GM21786 (cell line): ENCODE measurements at regions not wholly inside any gene's neighbourhood (a gene's known extent, or its start where the extent isn't known, plus 50 kb on each side); places are given as distances from the start of the nearest gene placed in this dataset.
A peak's percentile ranks its signal among the peaks of the same experiment; 100 is the strongest.

ENCODE experiments used
- ATAC-seq: cut with Tn5 transposase; IDR thresholded peaks from one replicate; pipeline ENCODE4 v1.9.1; 2021; ENCODE audit not compliant: unreplicated experiment

DNA sequence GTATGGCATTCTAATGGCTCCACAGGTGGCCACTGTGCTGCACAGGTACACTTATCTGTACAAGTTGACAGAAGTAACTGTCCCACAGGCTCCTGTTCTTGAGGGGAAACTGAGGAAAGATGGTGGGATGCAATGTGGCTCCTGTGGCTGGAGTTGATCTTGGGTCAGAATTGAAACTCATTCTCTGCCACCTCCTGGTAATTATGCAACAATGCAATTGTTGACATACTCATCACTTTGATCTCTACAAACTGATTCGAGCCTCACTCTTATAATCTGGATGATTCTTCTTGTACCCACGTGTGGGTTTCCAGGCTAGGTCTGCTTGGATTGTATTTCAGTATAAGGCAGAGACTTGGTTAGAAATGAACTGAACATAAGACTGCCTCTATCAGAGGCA lies 148.8 kb downstream of the CCNG2 start:
- ATAC-seq = no peak

DNA sequence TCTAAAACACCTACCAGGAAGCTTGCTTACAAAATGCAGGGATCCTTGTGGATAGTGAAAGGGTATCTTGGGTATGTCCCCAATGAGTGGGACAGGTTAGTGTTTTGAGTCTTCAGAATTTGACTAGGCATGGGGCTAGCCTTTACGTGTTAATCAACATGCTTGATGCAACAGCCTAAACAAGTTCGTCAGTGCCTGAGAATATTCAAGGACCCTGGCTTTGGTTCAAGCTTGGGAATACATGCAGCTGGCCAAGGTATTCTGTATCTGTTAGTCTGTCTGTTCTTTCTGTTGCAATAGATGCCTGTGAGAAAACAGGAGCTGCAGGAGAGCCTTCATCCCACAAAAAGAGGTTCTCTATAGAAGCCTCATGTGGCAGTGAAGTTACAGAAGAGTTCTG lies 149.5 kb downstream of the CCNG2 start:
- no peak for ATAC-seq

- ATAC-seq = no peak
Measured at GRCh38 chr4:77308843-77309242, 151.8 kb downstream of the CCNG2 start.

DNA sequence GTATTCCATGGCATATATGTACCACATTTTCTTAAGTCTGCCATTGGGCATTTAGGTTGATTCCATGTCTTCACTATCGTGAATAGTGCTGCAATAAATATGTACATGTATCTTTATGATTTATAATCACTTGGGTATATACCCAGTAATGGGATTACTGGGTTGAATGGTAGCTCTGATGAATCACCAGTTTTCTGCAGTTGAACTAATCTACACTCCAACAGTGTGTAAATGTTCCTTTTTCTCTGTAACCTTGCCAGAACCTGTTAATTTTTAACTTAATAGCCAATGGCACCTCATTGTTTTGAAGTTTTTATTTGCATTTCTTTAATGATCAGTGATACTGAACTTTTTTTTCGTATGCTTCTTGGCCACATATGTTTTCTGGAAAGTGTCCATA lies 152.5 kb downstream of the CCNG2 start:
- no peak for ATAC-seq

GRCh38 chr4:77310931-77311330 lies 153.9 kb downstream of the CCNG2 start:
- ATAC-seq = no peak

DNA sequence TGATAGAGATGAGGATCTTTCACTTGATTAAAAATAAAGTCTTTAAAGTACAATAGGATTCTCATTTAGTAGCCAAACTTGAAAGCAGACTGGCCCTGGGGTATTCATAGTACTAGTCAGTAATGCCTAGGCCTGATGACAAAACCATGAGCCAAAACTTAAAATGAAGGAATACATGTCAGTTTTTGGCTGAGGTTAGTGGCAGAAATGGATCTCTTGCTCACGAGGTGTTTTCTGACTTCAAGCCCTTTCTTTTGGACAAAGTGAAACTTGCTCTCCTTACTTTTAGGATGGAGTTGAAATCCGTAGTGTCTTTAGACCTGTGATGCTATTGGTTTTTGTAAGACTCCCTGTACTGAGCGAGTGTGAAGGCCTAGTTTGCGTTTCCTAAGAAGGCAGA lies 157.7 kb downstream of the CCNG2 start:
- ATAC-seq = no peak

DNA sequence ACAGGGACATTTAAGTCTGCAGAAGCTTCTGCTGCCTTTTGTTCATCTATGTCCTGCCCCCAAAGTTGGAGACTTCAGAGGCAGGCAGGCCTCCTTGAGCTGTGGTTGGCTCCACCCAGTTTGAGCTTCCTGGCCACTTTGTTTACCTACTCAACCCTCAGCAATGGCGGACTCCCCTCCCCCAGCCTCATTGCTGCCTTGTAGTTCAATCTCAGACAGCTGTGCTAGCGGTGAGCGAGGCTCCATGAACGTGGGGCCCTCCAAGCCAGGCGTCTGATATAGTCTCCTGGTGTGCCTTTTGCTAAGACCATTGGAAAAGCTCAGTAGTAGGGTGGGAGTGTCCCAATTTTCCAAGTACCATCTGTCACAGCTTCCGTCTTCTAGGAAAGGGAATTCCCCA lies 170.1 kb downstream of the CCNG2 start:
- ATAC-seq = no peak

GRCh38 chr4:77332696-77333270 lies 175.8 kb downstream of the CCNG2 start:
- no peak for ATAC-seq

GRCh38 chr4:77336411-77337142 lies 179.6 kb downstream of the CCNG2 start:
- ATAC-seq = no peak

GRCh38 chr4:77342170-77342810 lies 185.3 kb downstream of the CCNG2 start:
- ATAC-seq = no peak

- no peak for ATAC-seq
Measured at GRCh38 chr4:77344001-77344400, 187.0 kb downstream of the CCNG2 start.

GRCh38 chr4:77344784-77345183 lies 187.8 kb downstream of the CCNG2 start:
- peak; percentile 63 for ATAC-seq

DNA sequence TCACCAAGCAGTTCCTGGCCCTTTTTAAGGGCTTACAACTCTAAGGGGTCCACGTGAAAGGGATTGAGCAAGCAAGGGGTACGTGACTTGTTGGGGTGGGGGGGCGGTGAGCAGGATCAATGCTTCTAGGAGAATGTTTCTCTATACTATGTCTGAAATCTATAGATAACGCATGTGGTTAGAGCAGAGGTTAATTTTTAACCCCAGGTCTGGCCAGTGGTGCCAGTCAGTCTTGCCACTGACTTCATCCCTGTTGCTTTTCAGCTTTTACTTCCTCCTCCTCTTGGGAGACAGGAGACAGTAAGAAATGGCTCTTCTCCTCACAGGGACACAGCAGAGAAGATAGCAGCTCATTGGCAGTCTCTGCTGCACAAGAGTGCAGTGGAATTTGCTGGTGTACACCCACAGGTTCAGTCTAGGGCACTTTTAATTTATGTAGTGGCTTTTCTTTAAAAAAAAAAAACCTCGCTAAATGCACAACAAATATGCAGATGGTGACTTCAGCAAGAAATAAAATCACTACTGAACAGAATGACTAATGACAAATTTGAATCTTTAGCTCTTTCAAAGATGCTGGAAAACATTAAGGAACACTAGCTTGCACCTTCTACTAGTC lies 190.5 kb downstream of the CCNG2 start:
- ATAC-seq = peak; percentile 63

DNA sequence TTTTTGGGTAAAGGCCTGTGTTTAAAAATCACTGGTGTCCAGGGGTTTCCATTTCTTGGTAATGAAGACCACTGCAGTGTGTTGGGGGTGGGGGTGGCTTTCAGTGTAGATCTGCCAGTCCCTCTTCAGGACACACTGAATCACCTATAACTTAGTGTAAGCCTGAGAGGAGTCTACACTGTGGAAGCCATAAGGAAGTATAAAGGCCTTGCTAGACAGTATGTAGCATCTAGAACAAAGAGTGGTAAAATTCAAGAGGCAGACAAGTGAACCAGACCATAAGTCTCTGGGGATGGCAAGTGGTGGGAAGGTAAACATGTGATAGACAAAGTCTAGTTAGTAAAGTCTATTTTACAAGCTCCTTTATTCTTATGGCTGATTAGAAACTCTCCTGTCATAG lies 191.8 kb downstream of the CCNG2 start:
- no peak for ATAC-seq

- ATAC-seq = no peak
Measured at GRCh38 chr4:77349364-77349763, 192.4 kb downstream of the CCNG2 start.

- ATAC-seq = no peak
Measured at GRCh38 chr4:77349796-77350195, 192.8 kb downstream of the CCNG2 start.

- no peak for ATAC-seq
Measured at GRCh38 chr4:77352192-77352591, 195.2 kb downstream of the CCNG2 start.

- peak; percentile 57 for ATAC-seq
Measured at GRCh38 chr4:77353724-77354315, 196.8 kb downstream of the CCNG2 start.

DNA sequence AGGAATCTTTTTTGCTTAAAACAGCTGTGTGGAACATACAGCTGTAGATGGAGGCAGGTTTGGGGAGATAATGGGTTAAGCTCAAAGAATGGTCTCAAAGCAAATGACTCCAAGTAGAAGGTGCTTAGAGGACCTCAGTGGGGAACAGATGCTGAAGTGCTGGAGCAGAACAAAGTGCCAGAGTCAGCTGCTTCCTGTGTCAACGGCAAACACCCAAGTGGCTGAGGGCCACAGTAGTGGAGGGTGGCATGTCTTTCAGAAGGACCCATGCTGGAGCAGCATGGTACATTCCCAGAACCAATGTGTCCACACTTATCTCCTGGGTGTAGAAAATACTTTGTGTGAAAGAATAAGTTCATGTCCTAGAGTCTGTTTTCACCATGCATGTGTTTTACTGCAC lies 197.5 kb downstream of the CCNG2 start:
- peak; percentile 40 for ATAC-seq

GRCh38 chr4:77355731-77356130 lies 198.7 kb downstream of the CCNG2 start:
- ATAC-seq = no peak

DNA sequence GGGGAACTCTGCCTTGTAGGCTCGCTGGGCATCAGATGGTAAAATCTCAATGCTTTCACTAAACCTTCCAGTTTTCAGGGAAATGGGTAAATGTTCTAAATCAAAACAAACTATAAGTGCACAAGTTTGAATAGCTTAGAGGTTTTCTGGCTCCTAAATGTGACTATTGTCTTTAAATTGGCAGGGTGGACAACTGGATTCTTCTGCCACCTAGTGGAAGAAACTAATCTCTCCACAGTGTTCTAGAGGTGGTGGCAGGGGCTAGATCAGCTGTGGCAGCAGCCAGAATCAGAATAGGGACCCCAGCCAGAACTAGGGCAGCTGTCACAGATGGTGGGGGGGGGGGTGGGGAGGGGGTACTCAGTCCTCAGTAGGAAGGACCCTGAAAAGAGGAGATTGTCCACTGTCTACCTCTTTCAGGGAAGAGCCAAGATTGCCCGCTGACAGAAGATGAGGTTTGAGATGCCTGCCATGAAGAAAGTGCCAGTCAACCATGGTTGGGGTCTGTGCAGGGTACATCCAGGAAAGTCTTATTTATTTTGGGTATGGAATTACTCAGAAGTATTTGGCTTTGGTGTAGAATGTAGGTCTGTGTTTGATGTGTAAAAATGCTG lies 201.4 kb downstream of the CCNG2 start:
- ATAC-seq = no peak
